IPS-NIHi7 (cell line): ENCODE measurements at regions not wholly inside any gene's neighbourhood (a gene's known extent, or its start where the extent isn't known, plus 50 kb on each side); places are given as distances from the start of the nearest gene placed in this dataset.
"Not testable (repeated sequence)": the region's sequence is repeated elsewhere in the genome, so short reads cannot be mapped to it uniquely, and the experiment has no call there.

Source experiments
- DNase-seq: peaks from one replicate; pipeline ENCODE4 v3.0.0; 2012; ENCODE audit warnings: mixed read lengths; ENCODE audit errors: extremely low spot score

DNA sequence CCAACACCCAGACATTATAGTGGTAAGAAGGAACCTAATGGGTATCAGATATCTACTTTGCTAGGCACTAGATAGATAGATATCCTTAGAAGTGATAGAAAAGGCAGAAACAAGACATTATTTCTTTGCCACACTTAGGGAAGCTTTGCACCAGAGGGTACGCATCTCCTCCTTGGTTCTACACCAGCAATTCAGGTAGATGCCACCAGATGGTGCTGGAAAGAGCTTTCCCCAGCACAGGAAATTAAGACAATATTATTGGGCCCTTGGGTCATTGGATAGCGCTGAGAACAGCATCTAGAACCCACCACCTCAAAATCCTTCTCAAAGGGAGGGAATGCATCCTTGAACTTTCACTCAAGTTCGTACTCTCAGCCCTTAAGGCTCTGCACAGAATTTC lies 173.8 kb upstream of the CCL2 start:
- peak; percentile 76 for DNase-seq

DNA sequence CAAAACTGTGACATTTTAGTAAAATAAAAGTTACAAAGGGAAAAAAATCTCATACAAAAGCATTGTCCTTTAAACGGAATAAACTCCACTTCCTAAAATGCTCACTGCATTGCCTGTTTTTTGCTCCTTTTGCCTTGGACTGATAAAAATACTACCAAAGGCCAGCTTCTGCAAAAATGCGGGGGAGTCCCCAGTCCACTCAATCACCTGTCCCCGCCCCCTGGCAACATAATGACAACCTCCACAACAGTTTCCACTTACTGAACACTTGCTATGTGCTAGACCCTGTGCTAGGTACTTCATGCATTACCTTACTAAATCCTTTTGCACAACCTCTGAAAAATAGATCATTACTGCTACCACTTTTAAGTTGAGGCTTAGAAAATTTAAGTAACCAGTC lies 172.7 kb upstream of the CCL2 start:
- DNase-seq: no peak

DNA sequence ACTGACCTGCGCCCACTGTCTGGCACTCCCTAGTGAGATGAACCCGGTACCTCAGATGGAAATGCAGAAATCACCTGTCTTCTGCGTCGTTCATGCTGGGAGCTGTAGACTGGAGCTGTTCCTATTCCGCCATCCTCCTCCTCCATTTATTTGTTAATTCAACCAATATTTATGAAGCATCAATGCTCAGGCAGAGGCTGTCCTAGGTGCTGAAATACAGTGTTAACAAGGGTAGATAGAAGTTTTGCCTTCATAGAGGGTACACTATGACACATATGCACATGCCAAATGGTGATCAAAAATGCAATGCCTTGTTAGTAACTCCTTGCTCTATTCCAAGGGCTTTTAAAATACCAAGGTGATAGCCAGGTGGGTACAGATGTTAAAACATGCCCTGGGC lies 166.0 kb upstream of the CCL2 start:
- DNase-seq: not testable (repeated sequence)

DNA sequence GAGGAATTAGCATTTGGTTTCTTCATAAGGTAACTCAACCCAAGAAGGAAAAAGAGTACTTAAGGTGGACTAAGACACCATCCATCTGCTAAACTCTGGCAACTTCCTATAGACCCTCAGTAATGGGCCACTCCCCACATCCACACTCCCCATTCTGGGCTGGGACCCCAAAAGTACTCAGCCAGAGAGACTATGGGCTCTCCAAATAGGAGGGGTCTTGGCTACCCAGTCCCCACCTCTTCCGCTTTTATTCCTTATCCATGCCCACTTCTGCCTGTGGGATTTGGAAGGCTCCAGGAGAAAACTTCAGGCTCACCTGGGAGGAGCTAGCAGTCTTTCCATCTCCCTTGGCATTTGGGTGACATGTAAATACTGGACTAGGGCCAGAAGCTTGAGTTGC lies 164.5 kb upstream of the CCL2 start:
- no peak for DNase-seq

DNA sequence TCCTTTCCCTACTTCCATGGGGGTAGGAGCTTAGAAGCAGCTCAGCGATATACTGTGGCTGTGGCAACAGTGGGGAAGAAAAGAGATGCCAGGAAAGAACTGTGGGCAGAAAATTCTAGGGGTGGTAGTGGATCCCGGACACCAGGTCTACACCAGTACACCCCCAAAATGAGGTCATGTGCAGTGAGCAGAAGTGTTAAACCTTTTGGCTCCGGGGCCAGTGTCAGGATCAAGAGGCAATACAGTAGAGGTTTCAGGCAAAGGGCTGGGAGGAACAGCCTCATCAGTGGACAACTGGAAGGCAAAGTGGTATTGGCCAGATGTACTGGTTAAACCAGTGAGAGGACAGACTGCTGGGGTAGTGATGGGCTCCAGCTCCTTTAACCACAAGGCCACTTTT lies 163.1 kb upstream of the CCL2 start:
- DNase-seq: no peak

DNA sequence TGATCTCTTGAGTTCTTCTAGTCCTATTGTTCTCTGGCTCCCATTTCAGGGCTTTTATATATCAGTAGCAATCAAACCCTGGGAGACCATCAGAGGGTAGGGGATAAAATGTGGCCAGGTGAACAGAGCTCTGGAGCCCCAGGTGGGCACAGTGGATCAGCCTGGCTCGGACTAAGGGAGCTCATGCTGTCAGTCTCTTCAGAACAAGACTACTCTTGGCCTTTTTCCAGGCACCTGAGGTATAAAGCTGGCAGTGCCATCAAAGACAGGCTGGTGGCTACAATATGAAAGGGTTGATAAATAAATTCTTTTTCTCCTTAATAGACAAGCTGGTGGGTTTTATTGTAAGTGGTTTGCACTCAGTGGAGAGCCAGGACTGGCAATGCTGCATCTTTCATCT lies 160.0 kb upstream of the CCL2 start:
- DNase-seq: no peak

DNA sequence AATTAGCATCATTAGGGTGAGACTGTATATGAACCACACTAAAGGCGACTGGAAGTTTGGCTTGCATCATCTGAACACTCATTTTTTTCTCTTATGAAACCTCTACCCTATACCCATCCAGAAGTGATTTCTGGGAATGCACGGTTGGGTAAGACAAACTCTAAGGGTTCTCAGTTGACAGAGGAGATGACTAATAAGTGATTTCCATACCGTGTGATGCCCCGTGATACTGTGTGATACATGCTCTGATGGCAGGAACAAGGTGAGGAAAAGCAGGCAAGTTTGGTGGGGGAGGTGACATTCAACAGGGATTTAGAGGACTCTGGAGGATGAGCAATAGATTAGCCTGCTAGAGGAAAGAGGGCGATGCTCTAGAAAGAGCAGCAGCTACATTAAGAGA lies 156.4 kb upstream of the CCL2 start:
- no peak for DNase-seq

DNA sequence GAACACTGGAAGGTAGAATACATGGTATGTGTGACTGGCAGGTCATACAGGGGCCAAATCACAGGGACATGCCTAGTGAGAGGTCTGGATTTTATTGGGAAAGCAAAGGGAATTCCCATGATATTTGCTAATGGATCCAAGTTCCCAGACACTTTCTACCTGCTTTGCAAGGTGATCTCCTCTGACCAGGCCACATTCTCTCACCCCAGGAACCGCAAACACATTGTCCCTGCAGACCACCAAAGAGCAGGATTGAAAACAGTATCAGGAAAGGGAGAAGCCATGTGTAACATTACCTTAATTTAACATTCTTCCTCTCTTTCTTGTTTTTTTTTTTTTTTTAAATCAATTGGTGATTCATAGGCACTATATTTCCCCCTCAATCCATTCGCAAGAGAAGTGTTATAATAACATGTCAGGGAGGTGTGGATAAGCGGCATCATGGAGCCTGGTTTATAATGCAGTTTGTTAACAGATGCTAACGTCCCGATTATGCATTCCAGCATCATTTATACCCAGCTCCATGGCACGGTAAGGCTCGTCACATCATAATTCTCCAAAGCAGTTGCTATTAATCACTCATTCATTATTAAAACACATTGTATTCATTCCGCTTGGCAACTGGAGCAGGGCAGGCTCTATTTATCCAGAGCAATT lies 155.1 kb upstream of the CCL2 start:
- peak; percentile 28 for DNase-seq

DNA sequence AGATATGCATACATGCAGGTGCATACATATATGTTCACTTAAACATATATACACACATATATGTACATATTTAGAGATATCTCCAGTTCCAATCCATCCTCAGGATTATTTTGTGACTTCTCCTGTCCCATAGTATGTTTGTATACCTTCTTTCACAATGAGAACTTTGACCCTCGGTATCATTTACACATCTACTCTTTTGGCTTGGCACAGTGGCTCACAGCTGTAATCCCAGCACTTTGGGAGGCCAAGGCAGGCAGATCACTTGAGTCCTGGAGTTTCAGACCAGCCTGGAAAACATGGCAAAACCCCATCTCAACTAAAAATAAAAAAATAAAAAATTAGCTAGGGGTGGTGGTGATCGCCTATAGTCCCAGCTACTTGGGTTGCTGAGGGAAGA lies 148.1 kb upstream of the CCL2 start:
- no peak for DNase-seq

DNA sequence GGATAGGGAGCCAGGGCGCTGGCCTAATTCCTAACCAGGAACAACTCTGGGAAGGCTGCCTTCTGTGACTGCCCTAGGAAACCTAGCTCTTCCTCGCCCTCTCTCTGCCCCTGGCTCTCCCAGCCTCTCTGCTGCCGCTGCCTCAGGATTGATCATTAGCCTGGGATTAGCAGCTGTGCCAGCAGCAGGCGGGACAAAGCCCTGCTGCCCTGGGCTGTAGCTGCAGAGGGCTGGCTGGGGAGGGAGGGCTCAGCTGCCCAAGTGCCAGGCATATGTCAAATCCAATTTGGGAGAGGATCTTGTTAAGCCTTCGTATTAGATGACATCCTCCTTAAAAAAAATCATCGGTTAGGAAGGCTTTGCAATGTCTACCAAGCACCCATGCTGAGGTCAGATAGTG lies 144.8 kb upstream of the CCL2 start:
- DNase-seq: peak; percentile 28

DNA sequence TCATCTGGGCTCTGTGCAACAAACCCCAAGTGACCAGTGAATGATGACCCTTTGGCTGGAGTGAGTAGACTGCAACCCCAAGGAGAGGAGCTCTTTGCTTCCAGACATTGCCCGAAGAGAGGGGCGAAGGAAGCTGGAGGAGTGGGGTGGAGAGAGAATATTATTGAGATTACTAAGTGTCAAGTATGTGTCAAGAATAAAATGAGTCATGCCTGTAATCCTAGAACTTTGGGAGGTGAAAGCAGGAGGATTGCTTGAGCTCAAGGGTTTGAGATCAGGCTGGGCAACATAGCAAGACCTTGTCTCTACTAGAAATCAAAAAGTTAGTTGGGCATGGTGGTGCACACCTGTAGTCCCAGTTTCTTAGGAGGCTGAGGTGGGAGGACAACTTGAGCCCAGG lies 142.0 kb upstream of the CCL2 start:
- DNase-seq: no peak

DNA sequence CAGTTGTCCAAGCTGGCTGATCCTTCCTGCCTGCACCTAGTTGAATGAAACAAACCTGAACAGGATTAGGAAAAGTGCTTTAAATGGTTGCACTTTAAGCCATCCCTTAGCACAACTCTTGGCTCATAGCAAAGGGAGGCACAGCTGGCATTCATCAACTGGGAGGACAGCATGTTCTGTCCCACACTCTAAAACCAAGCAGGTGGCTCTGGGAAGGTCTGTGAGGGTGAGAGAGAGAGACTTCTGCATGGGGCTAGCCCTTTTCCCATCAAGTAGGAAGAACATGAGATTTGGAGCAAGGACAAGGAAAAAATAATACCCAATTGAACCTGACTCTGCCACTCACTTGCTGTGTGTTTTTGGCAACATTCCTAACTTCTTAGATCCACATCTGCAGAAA lies 140.9 kb upstream of the CCL2 start:
- no peak for DNase-seq

DNA sequence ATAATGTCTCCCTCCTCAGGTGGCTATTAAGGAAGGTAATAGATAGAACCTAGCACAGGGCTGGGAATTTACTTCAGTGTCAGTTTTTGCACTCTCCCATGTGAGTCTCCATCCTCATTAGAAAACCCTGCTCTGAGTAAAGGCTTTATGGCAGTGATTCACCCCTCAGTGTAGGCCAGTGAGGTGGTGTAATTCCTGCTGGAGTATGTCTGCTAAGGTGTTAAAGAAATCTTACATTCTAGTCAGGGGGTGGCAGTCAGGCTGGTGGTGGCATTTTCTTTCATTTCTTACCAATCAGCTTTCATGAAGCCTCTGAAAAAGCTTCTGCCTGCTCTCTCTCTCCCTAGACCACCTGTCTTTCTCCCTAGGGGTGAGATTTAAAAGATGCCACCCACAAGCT lies 138.8 kb upstream of the CCL2 start:
- DNase-seq: no peak

DNA sequence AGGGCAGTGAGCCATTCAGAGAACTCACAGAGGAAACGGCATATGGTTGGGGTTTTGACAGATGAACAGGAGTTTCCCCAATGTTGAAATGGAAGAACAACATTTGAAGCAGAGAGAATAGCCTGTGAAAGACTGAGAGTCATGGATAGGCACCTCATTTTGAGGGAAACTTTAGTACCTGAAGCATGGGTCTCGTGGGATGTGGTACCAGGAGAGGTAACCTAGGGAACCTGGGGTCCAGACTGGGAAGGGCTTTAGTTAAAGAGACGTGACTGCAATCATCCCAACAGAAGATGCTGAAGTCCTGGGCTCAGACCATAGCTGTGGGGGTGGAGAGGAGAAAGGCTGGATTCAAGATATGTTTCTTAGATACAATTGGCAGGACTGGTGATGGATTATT lies 137.8 kb upstream of the CCL2 start:
- no peak for DNase-seq

DNA sequence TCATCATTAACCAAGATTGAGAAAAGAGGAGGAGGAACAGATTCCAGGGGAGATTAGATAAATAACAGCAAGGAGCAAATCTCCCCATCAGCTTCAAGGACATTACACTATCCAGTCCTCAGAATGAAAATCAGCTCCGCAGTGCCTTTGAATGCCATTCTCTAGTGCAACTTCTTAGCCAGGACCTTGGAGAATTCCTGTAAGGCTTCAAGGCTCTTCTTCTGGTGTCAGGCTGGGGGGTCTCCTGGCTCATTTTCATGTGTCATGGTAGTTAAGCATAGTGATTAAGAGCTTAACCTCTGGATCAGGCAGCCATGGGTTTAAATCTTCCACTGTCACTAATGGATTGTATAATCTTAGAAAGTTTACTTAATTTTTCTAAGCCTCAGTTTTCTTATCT lies 137.3 kb upstream of the CCL2 start:
- DNase-seq: no peak

DNA sequence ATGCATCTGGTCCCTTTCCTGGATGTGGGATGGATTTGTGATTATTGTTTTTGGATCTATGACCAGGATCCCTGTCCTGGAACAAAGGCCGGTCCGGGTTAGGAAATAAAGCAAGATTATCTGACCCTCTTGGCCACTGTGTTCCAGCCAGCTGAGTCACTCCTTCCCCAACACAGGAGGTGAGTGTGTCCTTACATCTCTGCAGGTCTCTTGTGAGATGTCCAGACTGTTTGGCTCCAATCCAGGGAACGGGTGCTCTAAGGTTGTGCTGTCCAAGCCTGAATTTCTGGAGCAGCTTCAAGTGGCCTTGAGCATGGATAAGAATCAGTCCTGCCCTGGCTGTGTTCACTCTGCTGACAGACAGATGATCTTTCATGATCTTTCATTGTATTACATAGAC lies 136.5 kb upstream of the CCL2 start:
- DNase-seq: no peak

DNA sequence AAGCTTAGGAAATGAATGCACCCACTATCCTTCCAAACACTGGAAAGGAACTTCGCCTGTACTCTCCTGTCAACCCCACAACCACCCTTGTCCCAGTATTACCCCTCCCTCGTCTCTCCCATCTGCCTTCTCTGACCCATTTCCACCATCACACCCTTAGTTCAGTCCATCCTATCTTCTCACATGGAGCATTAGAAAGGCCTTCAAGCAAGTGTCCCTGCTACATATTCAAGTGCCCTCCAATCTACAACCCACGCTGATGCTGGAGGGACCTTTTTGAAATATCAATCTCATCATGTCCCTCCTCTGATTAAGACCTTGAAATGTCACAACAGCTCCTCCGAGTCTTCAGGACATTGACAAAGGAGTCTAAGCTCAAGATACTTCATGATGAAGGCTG lies 133.8 kb upstream of the CCL2 start:
- DNase-seq: no peak

DNA sequence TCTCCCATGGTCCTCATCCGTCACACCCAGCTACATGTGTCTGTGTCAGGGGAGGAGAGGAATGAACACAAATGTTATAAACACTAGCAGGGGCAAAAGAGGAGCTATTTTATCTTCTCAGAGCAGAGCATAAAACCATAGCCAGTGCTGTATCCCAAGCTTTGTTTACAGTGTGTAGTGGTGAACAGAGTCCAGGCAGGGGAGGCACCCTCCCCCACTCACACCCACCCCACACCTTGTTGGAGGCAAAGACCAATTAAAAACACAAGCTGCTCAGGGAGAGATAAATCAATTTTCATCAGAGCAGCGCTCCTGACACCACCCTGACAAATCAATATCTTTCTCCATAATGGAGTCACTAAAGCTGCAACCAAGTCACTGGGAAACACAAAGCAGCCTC lies 132.6 kb upstream of the CCL2 start:
- no peak for DNase-seq

DNA sequence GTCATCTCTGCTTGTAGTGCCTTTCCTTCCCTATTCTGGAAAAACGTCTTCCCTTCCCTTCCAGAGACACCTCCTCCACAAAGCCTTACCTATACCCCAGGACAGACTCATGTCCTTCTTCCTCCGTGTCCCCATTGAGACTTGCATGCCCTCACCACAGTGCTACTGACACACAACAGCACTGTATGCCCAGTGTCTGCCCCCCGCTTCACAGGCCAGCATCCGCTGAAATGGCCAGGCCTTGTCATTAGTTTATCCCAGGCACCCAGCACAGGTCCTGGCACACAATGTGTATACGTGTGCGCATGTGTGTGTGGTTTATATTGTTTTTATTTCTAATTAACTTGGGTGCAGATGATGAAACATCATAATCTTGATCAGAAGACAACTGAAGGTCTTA lies 130.1 kb upstream of the CCL2 start:
- no peak for DNase-seq

DNA sequence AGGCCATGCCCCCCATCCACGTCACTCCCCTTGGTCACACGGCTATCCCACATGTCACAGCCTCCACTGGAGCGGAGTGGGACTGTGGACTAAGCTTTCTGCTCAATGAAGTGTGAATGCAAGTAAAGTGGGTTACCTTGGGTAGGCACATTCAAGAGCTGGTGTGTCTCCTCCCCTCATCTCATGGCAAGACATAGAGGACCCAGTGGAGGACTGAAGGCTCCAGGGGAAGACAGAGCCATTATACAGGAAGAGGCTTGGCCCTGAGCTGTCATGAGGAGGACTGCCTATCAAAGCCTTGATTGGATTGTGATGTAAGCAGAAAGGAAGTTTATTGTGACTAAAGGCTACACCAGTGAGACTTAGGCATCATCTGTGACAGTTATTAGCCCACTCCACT lies 129.2 kb upstream of the CCL2 start:
- DNase-seq: no peak

DNA sequence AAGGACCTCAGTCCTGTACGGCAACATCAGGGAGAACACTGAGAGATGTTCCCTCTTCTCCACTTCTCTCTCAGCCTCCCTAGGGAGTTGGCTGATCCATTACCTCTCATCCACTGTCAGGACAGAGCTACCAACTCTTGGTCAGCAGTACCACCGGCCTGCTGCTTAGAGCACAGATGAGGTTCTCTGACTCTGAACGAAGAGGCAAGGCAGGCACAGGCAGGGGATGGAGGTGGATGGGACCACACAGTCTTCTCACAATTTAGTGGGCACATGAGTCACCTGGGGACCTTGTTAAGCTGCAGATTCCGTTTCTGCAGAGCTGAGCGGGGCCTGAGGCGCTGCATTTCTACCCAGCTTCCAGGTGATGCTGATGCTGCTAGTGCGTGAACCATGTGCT lies 128.6 kb upstream of the CCL2 start:
- DNase-seq: no peak

DNA sequence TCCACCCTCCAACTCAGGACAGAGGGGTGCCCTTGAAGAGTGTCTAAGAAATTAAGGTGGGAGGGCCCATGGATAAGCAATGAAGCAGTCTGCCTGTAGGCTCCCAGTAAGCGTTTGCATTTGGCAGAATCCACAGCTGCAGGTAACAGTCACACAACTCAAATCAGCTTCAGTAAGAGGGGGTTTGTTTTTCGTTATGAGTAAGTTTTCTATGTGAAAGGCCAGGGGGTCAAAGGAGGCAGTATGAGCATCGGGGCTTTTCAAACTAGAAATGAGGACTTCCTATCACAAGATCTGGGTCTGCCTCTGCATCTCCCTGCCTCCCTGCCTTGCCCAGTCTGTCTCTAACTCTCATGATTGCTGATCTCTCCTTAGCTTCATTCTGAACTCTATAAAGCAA lies 128.1 kb upstream of the CCL2 start:
- DNase-seq: no peak

DNA sequence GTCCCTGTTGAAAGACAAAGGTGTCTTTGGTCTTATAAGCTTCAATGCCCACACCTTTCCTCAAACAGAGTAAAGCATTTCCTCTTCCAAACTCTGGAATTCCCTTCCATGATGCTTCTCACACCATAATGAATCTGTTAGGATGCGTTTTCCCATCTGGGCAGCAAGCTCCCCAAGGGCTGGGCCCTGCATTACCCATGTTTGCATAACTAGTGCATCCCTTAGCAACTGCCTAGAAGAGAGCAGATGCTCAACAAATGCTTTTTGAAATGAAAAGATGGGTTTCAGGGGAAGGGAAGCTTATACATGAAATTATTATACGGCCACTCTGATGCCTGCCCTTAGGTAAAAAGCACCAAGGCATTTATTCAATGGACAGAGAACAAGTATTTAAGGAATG lies 124.5 kb upstream of the CCL2 start:
- DNase-seq: no peak

DNA sequence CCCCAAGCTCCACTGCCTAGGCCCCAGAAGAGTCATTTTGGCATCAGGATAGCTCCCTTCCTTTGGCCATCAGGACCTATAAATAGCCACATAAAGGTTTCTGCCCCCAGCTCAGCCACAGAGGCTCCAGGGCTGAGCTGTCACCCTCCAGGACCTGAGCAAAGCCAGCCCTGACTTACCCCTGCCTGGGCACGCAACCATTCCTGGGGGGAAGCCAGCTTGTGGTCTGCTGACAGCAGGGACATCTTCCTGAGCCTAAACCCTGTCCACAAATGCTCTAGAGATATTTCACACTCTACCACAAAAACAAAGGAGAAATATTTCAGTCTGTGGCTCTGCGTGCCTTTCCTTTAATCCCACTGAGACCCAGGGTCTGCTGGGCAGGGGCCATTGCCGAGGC lies 123.7 kb upstream of the CCL2 start:
- no peak for DNase-seq

DNA sequence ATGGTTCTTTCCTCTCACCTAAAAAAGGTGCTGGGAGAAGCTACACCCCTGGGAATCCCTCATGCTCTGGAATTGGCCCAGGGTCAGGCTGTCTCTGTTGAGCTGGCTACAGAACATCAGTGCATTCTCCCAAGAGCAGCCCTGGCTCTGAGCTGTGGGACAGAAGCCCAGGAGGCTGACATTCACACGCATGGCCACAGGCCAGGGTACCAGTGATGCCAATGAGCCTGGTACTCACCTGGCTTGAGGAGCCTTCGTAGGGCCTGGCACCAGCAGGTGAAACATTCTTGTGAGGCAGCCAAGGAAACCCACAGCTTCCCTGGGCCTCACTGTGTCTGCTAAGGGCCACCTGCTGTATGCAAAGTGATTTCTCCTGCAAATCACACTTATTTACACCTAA lies 121.7 kb upstream of the CCL2 start:
- DNase-seq: no peak
